Epithelial cell of proximal tubule (primary cell): ENCODE measurements at regions not wholly inside any gene's neighbourhood (a gene's known extent, or its start where the extent isn't known, plus 50 kb on each side); places are given as distances from the start of the nearest gene placed in this dataset.

Experiments used
- DNase-seq: peaks from one replicate; pipeline ENCODE4 v3.0.0-alpha.2; 2011; ENCODE audit warnings: low read depth
- H3K4me3 ChIP-seq: 2 replicates; pipeline ENCODE4 v1.5.1; 2011; ENCODE audit warnings: low read depth, mild to moderate bottlenecking, low read length
- TF ChIP-seq, protein P1 (sequence below): conservative IDR thresholded peaks from 2 replicates; pipeline ENCODE4 v1.5.1; 2012; ENCODE audit warnings: low read depth, mild to moderate bottlenecking, low read length

DNA sequence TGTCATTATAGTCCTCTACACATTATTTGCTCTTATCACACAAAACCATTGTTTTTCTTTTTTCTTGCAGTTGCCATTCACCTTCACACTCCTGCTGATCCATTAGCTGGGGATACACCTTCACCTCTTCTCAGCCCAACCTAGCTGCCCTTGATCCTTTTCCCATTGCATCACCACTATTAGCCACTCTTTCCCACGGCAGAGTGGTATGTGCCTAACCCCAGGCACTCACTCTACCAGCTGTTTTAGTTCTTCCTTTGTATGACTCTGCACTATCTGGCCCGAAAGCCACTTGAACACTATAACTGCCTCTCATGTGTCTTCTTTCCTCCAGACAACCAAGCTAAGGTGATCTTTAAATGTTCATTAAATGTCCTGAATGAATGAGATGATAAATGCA, 145.4 kb upstream of the PIK3C3 start:
- TF ChIP-seq, protein P1, sequence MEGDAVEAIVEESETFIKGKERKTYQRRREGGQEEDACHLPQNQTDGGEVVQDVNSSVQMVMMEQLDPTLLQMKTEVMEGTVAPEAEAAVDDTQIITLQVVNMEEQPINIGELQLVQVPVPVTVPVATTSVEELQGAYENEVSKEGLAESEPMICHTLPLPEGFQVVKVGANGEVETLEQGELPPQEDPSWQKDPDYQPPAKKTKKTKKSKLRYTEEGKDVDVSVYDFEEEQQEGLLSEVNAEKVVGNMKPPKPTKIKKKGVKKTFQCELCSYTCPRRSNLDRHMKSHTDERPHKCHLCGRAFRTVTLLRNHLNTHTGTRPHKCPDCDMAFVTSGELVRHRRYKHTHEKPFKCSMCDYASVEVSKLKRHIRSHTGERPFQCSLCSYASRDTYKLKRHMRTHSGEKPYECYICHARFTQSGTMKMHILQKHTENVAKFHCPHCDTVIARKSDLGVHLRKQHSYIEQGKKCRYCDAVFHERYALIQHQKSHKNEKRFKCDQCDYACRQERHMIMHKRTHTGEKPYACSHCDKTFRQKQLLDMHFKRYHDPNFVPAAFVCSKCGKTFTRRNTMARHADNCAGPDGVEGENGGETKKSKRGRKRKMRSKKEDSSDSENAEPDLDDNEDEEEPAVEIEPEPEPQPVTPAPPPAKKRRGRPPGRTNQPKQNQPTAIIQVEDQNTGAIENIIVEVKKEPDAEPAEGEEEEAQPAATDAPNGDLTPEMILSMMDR = no peak
- no peak for DNase-seq
- no peak overlapping the region for H3K4me3 ChIP-seq

DNA sequence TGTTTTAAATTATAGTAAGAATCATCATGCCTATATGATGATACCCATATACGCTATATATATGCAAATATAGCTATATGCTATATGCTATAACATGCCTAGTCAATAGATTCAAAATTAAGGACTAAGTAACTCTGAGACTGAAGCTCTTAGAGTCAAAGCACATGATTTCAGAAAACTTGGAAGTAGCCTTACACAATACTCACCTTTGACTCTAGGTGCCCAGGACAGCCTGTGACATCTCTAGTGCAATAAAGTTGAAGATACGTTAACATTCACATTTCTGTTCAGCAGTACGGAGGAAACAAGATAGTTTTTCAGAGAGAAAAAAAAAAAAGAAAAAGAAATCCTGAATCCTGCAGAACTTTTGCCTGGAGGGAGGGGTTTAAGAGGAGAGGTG, 149.7 kb upstream of the PIK3C3 start:
- TF ChIP-seq, protein P1 = no peak
- no peak overlapping the region for H3K4me3 ChIP-seq
- DNase-seq = no peak

DNA sequence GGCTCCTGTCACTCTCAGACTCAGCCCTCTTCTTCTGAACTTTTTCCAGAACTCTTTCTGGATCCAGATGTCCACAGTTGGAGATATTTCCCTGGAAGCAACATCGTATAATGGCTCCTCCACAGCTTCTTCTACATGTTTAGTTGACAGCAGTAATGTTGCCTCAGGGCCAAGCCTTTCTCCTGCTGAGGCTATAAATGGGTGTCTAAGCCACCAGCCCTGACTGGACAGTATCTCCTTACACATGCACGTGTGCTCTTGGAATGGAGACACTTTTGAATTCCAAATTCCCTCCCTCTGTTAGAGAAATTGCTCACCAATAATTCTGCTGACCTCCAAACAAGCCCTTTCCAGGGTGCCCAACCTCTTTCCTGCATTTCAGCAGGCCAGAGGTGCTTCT, 156.2 kb upstream of the PIK3C3 start:
- no peak overlapping the region for H3K4me3 ChIP-seq
- TF ChIP-seq, protein P1 = no peak
- DNase-seq = no peak

DNA sequence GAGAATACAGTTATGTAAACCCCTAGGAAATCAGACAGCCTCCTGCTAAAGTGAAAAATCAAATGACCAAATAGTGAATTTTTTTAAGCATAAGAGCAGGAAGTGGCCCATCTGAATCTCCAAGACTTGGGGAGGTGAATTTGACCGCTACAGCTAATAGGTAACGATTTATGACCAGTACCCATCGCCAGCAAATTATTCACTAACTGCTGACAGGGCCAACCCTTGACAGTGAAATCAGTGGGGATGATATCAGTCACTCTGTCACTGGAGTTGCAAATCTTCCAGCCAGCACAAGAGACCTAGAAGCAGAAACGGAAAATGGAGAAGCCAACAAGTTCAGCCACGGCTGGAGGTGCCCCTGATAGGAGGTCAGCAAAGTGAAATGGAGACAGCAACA, 164.3 kb upstream of the PIK3C3 start:
- TF ChIP-seq, protein P1 = no peak
- no peak for DNase-seq
- no peak overlapping the region for H3K4me3 ChIP-seq

DNA sequence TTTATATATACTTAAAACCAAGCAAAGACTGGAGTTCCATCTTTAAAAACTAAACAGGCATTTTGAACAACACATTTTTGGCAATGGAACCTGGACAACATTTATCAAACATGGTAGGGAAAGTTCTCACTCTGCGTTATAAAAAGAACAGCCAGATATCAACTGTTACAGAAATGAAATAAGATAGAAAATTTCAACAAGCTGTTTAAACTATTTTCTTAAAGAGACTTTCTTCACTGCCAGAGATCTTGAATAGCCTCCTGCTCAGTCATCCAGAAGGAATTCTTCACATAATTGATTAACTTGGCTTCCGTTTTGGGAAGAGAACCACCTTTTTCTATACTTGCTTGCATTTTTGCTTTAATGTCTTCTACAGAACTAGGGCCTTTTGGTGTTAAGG, 166.0 kb upstream of the PIK3C3 start:
- TF ChIP-seq, protein P1 = no peak
- no peak overlapping the region for H3K4me3 ChIP-seq
- DNase-seq = no peak

DNA sequence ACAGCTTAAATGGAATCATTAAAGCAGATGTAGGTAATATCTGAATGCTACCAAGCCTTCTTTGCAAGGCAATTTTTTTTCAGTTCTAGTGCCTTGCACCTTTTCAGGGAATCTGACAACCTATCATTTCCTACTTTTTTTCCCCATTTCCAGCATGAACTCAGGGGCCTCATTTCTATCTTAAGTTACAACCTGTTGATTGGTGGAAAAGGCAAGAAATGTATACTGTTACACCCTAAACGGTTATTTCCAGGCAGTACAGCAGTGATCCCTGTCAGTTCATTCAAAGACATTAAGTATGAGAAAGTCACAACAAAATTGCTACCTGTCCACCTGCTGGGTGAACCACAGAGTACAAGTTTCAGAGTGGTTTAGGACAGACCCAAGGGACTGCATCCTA, 171.2 kb upstream of the PIK3C3 start:
- TF ChIP-seq, protein P1 = no peak
- no peak overlapping the region for H3K4me3 ChIP-seq
- no peak for DNase-seq

DNA sequence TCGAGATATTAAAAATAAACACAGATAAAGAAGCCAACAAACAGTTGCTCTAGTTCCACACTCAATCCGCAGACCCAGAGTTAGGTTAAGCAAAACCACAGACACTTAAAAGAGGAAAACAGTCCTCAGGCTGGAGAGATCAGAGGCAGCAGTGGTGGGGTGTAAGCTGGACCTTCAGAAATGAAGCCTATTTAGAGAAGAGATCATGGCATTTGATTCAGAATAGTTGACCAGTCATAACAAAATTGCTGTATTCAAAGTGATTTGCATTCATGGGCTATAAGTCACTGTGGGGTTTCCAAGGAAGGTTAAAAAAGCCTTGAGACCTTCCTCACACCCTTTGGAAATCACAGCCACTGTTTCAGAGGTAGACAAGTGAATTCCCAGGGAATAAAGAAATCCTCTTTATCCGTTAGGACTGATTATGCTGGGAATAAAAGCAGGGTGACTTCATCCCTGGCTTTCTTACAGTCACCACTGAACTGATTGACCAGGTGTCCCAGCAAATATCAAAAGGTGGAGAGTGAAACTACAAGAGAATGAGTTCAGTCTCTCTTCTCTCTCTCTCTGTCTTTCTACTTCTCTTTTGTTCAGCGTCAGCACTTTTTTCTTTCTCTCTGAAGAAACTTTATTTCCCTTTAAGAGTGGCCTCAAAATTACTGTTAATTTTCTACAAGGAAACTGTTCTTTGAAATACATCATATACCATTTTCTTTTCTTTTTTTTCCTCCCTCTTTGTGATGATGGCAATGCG, 171.8 kb upstream of the PIK3C3 start:
- no peak overlapping the region for H3K4me3 ChIP-seq
- DNase-seq = no peak
- TF ChIP-seq, protein P1 = no peak
